HepG2 (cell line): ENCODE measurements at regions not wholly inside any gene's neighbourhood (a gene's known extent, or its start where the extent isn't known, plus 50 kb on each side); places are given as distances from the start of the nearest gene placed in this dataset.

ENCODE experiments used
- ATAC-seq: fragments of 200-7000 bp; cut with Tn5 transposase; 3 replicates; pipeline ENCODE4 v1.9.1; 2020; ENCODE audit warnings: mild to moderate bottlenecking, moderate library complexity
- BruUV-seq: library from RNA; stranded (reverse); fragments of 400-500 nt; replicated peaks from 2 replicates; lab custom pipeline; 2021; lab: Mats Ljungman, UMichigan
- CTCF ChIA-PET: fragments of 300-600 bp; formaldehyde crosslinking; extraction: SDS; loops from one replicate; lab custom pipeline; 2021; ENCODE audit warnings: low total read pairs, inconsistent platforms, low intra/inter-chr PET ratio; lab: Yijun Ruan, JAX
- POLR2A ChIA-PET: fragments of 350-600 bp; sonication (Branson Sonifier 250); formaldehyde crosslinking; loops from one replicate; lab custom pipeline; 2020; ENCODE audit warnings: antibody characterized with exemption, inconsistent platforms; lab: Yijun Ruan, JAX
- DNase-seq: peaks from one replicate; pipeline ENCODE4 v3.0.0-alpha.2; 2015; ENCODE audit warnings: low spot score
- FAIRE-seq: peaks from 3 replicates; lab custom pipeline; 2011; peaks lifted over from hg19 to GRCh38; lab: Jason Lieb, UNC
- H2AFZ ChIP-seq: one replicate; pipeline ENCODE4 v1.6.1; 2011; ENCODE audit warnings: low read length, inconsistent platforms
- H3K27ac ChIP-seq: fragments of 300-600 bp; 3 replicates; pipeline ENCODE4 v1.8.0; 2011; ENCODE audit warnings: mixed run types, mild to moderate bottlenecking, mixed read lengths, low read length, inconsistent platforms; ENCODE audit not compliant: insufficient read depth; ENCODE audit errors: extremely low read length
- H3K27me3 ChIP-seq, 2 experiments: fragments of 200-600 bp in 1 of 2; 2 replicates in 1 of 2; 3 replicates in 1 of 2; pipeline versions ENCODE4 v1.6.0 to v1.8.0; 2011; ENCODE audit warnings: low read length in 2 of 2, mild to moderate bottlenecking in 2 of 2, moderate library complexity in 2 of 2, inconsistent platforms in 1 of 2; ENCODE audit not compliant: insufficient read depth in 2 of 2, control insufficient read depth in 1 of 2
- H3K36me3 ChIP-seq, 2 experiments: fragments of 200-600 bp in 1 of 2; replicated peaks in 1 of 2; 2 replicates in 1 of 2; 3 replicates in 1 of 2; pipeline versions ENCODE4 v1.5.1 to v1.8.0; 2011; ENCODE audit warnings: low read length in 2 of 2, inconsistent platforms in 1 of 2; ENCODE audit not compliant: insufficient read depth in 2 of 2, control insufficient read depth in 1 of 2
- H3K4me1 ChIP-seq: 2 replicates; pipeline ENCODE4 v1.5.1; 2012; ENCODE audit warnings: low read length, inconsistent platforms; ENCODE audit not compliant: insufficient read depth
- H3K4me2 ChIP-seq: 2 replicates; pipeline ENCODE4 v1.6.0; 2011; ENCODE audit warnings: low read depth, low read length, inconsistent platforms
- H3K4me3 ChIP-seq, 3 experiments: fragments of 200-600 bp in 1 of 3; sonication (generic), shearing (Covaris generic) in 1 of 3; replicated peaks in 1 of 3; 2 replicates each; pipeline ENCODE4 v1.5.1; 2011 to 2016; ENCODE audit warnings: low read length in 3 of 3, inconsistent platforms in 2 of 3, low read depth in 2 of 3, mild to moderate bottlenecking in 2 of 3, control low read depth in 1 of 3, mixed read lengths in 1 of 3; ENCODE audit not compliant: insufficient read depth in 1 of 3
- H3K79me2 ChIP-seq: one replicate; pipeline ENCODE4 v1.6.1; 2011; ENCODE audit warnings: low read length, inconsistent platforms; ENCODE audit not compliant: insufficient read depth
- H3K9ac ChIP-seq: 2 replicates; pipeline ENCODE4 v1.6.0; 2011; ENCODE audit warnings: mild to moderate bottlenecking, low read depth, low read length, inconsistent platforms; ENCODE audit not compliant: insufficient read depth
- H3K9me3 ChIP-seq: 2 replicates; pipeline ENCODE4 v1.5.1; 2012; ENCODE audit warnings: mild to moderate bottlenecking, low read length
- H4K20me1 ChIP-seq: 2 replicates; pipeline ENCODE4 v1.6.0; 2011; ENCODE audit warnings: inconsistent platforms, mild to moderate bottlenecking, low read length, moderate library complexity; ENCODE audit not compliant: insufficient read depth
- KAT2B ChIP-seq: fragments of 150-350 bp; IDR thresholded peaks from 2 replicates; pipeline ENCODE4 v1.6.1; 2014; ENCODE audit warnings: low read depth, low read length, borderline replicate concordance
- MAF1 ChIP-seq: sonication (generic); formaldehyde crosslinking; IDR thresholded peaks from 2 replicates; pipeline ENCODE4 v1.5.0; 2020; ENCODE audit warnings: missing genetic modification reagents, borderline replicate concordance
- MED1 ChIP-seq: sonication (generic); formaldehyde crosslinking; IDR thresholded peaks from 2 replicates; pipeline ENCODE4 v1.4.0; 2020; ENCODE audit warnings: missing genetic modification reagents
- PPARG ChIP-seq: conservative IDR thresholded peaks from 2 replicates; pipeline ENCODE4 v1.6.1; 2016; ENCODE audit warnings: missing biosample characterization, missing genetic modification reagents
- RNF219 ChIP-seq: sonication (generic); formaldehyde crosslinking; IDR thresholded peaks from 2 replicates; pipeline ENCODE4 v1.5.0; 2020; ENCODE audit warnings: mild to moderate bottlenecking, missing genetic modification reagents
- SP1 ChIP-seq, 2 experiments: fragments of 450-650 bp in 1 of 2; sonication (generic) in 1 of 2; formaldehyde crosslinking in 1 of 2; IDR thresholded peaks; 2 replicates each; pipeline versions ENCODE4 v1.4.0 to v1.6.1; 2016 to 2020; ENCODE audit warnings: missing genetic modification reagents in 1 of 2
- TFDP1 ChIP-seq: IDR thresholded peaks from 2 replicates; pipeline ENCODE4 v1.6.1; 2016; ENCODE audit warnings: missing compliant biosample characterization, missing genetic modification reagents, borderline replicate concordance
- WIZ ChIP-seq: sonication (generic); formaldehyde crosslinking; IDR thresholded peaks from 2 replicates; pipeline ENCODE4 v1.5.1; 2020; ENCODE audit warnings: mild to moderate bottlenecking, missing genetic modification reagents
- ZNF496 ChIP-seq: sonication (generic); formaldehyde crosslinking; IDR thresholded peaks from 2 replicates; pipeline ENCODE4 v1.8.1; 2023; ENCODE audit warnings: mild to moderate bottlenecking, moderate library complexity, missing genetic modification reagents; ENCODE audit not compliant: insufficient replicate concordance
- ZNF513 ChIP-seq: sonication (generic); formaldehyde crosslinking; conservative IDR thresholded peaks from 2 replicates; pipeline ENCODE4 v1.5.0; 2020; ENCODE audit warnings: missing genetic modification reagents
- ZNF574 ChIP-seq: sonication (generic); formaldehyde crosslinking; IDR thresholded peaks from 2 replicates; pipeline ENCODE4 v1.4.0; 2020; ENCODE audit warnings: missing genetic modification reagents
- WGBS: methylation state at CpG from one replicate; pipeline ENCODE4 v1.1.6; 2017; ENCODE audit warnings: low lambda C conversion rate; 5-methylcytosine and 5-hydroxymethylcytosine counted together
- in situ Hi-C: cut with HindIII; loops from 2 replicates; pipeline ENCODE4 v1.10.0; 2017; ENCODE audit warnings: low pct_unique_long_range_greater_than_20kb; ENCODE audit not compliant: extremely low pct_ligation_motif_present
- intact Hi-C: fragments of 100-400 bp; cut with micrococcal nuclease; formaldehyde crosslinking; loops from one replicate; pipeline ENCODE4 v1.10.0; 2022; ENCODE audit not compliant: unreplicated experiment

- Histone ChIP-seq H3K4me1 (peaks cover 7% of the 10 kb centered on the region; the same call in 1 of the 2 replicates), H2AFZ (no peak overlapping the region), H3K9ac (no peak overlapping the region), H3K27ac (no peak overlapping the region), H3K4me2 (no peak overlapping the region), H3K9me3 (no peaks in the 10 kb centered on the region), H3K36me3 (no peaks in the 10 kb centered on the region), H3K4me3 (no peak overlapping the region), H3K27me3 (no peaks in the 10 kb centered on the region), H3K79me2 (no peaks in the 10 kb centered on the region), H4K20me1 (no peaks in the 10 kb centered on the region)
- ChIA-PET POLR2A (no interaction called here), CTCF (no interaction called here)
- intact Hi-C loops (no loop called here), in situ Hi-C loops (no loop called here)
- FAIRE-seq (no peak), DNase-seq (no peak), ATAC-seq (peak; percentile 31; the same call in 1 of the 3 replicates)
- 0% methylated on average over 2 of the region's 2 CpGs for WGBS
- no TSS peak for BruUV-seq
- no peak for TF ChIP-seq ZNF496 (CRISPR knock-in tag)
- no peak for TF ChIP-seq ZNF513 (CRISPR knock-in tag)
- no peak for TF ChIP-seq KAT2B
- TF ChIP-seq MED1, result no peak
- TF ChIP-seq ZNF574 (CRISPR knock-in tag), result no peak
- TF ChIP-seq PPARG (CRISPR knock-in tag), result no peak
- no peak for TF ChIP-seq RNF219 (CRISPR knock-in tag)
- TF ChIP-seq TFDP1, result no peak
- no peak for TF ChIP-seq SP1 (IDR thresholded peaks at IDR 0.05)
- no peak for TF ChIP-seq SP1 (CRISPR knock-in tag; IDR thresholded peaks at IDR 0.05)
- TF ChIP-seq WIZ (CRISPR knock-in tag), result no peak
- TF ChIP-seq MAF1 (CRISPR knock-in tag), result no peak
These were observed 129.5 kb upstream of the ABI3BP start for GRCh38 chr3:101122681-101123080.
